Neural crest cell (in vitro differentiated cells): ENCODE measurements at regions not wholly inside any gene's neighbourhood (a gene's known extent, or its start where the extent isn't known, plus 50 kb on each side); places are given as distances from the start of the nearest gene placed in this dataset.

Experiments
- DNase-seq: peaks from one replicate; pipeline ENCODE4 v3.0.0; 2021; ENCODE audit warnings: low read depth, mixed read lengths, low spot score
- H3K27ac Mint-ChIP-seq: one replicate; pipeline ENCODE4 v1.8.0; 2021; ENCODE audit warnings: mild to moderate bottlenecking, mixed read lengths; ENCODE audit not compliant: unreplicated experiment
- H3K27me3 Mint-ChIP-seq: 2 replicates; pipeline ENCODE4 v1.8.0; 2021; ENCODE audit warnings: low read depth, mild to moderate bottlenecking, mixed read lengths
- H3K36me3 Mint-ChIP-seq: 2 replicates; pipeline ENCODE4 v1.8.0; 2021; ENCODE audit warnings: low read depth, mild to moderate bottlenecking, mixed read lengths
- H3K4me1 Mint-ChIP-seq: 2 replicates; pipeline ENCODE4 v1.8.0; 2021; ENCODE audit warnings: mixed read lengths
- H3K4me3 Mint-ChIP-seq: one replicate; pipeline ENCODE4 v1.8.0; 2021; ENCODE audit warnings: mild to moderate bottlenecking, mixed read lengths
- H3K9me3 Mint-ChIP-seq: 2 replicates; pipeline ENCODE4 v1.8.0; 2021; ENCODE audit warnings: mixed read lengths
- TF ChIP-seq, protein P1 (sequence below): fragments of 200-600 bp; sonication (generic); conservative IDR thresholded peaks from 2 replicates; pipeline ENCODE4 v1.5.0; 2021; ENCODE audit warnings: antibody characterized with exemption, mild to moderate bottlenecking

DNA sequence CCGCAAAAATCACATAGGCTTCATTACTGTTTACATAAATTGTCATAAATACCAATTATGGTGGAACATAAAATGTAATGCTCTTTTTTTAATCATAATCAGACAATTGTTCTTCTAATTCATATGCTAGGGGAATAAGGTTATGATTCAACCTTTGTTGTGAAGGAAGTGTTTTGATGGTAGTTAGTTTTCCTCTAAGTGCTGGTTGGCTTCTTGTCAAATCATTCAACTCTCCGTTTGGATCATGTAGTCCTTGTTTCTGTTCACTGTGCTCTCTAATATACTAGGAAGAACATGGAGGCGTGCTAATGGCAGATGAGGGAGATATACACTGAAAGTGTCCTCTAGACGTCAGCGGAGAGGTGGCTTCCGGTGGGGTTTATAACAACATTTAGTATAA lies 1938.0 kb upstream of the PIK3C3 start:
- Mint-ChIP-seq H3K36me3 (no peaks in the 10 kb centered on the region), H3K9me3 (peaks cover 6% of the 10 kb centered on the region), H3K27me3 (no peaks in the 10 kb centered on the region), H3K4me3 (no peak overlapping the region), H3K27ac (peak overlapping the region; percentile 3), H3K4me1 (peaks cover 69% of the 10 kb centered on the region)
- TF ChIP-seq, protein P1, sequence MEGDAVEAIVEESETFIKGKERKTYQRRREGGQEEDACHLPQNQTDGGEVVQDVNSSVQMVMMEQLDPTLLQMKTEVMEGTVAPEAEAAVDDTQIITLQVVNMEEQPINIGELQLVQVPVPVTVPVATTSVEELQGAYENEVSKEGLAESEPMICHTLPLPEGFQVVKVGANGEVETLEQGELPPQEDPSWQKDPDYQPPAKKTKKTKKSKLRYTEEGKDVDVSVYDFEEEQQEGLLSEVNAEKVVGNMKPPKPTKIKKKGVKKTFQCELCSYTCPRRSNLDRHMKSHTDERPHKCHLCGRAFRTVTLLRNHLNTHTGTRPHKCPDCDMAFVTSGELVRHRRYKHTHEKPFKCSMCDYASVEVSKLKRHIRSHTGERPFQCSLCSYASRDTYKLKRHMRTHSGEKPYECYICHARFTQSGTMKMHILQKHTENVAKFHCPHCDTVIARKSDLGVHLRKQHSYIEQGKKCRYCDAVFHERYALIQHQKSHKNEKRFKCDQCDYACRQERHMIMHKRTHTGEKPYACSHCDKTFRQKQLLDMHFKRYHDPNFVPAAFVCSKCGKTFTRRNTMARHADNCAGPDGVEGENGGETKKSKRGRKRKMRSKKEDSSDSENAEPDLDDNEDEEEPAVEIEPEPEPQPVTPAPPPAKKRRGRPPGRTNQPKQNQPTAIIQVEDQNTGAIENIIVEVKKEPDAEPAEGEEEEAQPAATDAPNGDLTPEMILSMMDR, result no peak
- DNase-seq, result no peak

DNA sequence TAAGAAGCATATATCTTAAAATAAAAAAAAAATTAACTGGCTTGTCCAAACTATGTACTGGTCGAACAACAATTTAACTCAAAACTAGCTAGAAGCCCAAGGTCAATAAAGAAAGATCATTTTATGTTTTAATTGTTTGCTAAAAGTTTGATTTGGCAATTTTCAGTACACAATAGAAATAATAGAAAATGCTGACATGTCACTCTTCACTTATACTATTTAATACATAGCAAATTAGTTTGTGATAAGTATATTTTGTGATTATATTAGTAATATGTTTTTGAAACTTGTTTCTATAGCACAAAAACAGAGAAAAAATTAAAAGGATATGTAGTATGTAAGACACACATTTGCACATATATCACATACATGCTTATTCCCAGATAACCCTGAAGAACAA lies 1938.6 kb upstream of the PIK3C3 start:
- Mint-ChIP-seq H3K36me3 (no peaks in the 10 kb centered on the region), H3K4me1 (peaks cover 71% of the 10 kb centered on the region), H3K9me3 (peaks cover 6% of the 10 kb centered on the region), H3K27me3 (no peaks in the 10 kb centered on the region), H3K27ac (no peak overlapping the region), H3K4me3 (no peak overlapping the region)
- TF ChIP-seq, protein P1, result no peak
- DNase-seq, result no peak

DNA sequence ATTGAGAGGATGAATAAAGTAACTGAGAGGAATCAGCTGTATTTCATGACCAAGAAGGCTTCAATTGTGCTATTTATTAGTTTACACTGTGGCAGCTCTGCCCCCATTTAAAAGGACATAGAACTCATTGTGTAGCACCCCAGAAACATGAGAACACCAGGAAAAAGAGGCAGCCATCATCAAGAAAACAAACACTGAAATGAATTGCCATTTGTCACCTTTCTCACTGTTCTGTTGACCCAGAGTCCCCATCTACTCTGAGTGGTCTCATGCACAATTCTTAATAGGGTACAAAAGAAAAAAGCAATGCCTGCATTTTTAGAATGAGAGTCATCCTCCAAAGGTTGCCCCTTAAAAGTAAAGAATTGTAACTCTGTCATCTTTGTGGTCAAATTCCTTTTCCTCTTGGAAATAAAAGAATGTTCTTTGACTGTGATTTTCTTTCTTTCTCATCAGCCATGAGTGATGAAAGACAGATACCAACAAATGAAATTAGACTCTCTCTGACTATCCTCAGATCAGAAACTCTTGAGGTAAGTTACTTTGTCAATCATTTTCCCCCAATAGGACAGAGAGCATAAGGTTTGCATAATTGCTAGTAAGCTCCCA lies 1941.9 kb upstream of the PIK3C3 start:
- peak overlapping the region; percentile 64 for H3K27ac Mint-ChIP-seq
- no peaks in the 10 kb centered on the region for H3K36me3 Mint-ChIP-seq
- H3K27me3 Mint-ChIP-seq, result no peaks in the 10 kb centered on the region
- TF ChIP-seq, protein P1, result no peak
- H3K4me1 Mint-ChIP-seq, result peaks cover 43% of the 10 kb centered on the region
- DNase-seq, result no peak
- H3K9me3 Mint-ChIP-seq, result peaks cover 19% of the 10 kb centered on the region
- peak overlapping the region; percentile 32 for H3K4me3 Mint-ChIP-seq

DNA sequence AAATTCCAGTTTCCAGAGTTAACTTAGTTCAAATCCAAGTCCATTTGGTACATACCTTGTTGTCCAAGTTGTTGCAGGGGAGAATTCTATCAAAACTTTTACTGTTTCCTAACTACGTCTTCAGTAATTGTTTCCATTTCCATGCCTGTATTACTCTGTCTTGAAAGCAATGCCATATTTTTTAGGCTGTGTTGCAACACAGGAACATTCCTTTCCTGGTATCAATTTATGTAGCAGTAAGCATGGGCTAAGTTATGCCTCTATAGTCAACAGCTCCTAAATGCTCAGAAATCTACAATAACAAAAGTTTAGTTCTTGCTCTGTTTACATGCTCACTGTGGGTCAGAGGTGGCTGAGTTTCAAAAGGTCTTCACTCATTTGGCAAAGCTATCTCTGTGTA lies 1943.8 kb upstream of the PIK3C3 start:
- Mint-ChIP-seq H3K9me3 (peaks cover 24% of the 10 kb centered on the region), H3K4me3 (no peak overlapping the region), H3K27ac (no peak overlapping the region), H3K36me3 (no peaks in the 10 kb centered on the region), H3K4me1 (peaks cover 35% of the 10 kb centered on the region), H3K27me3 (no peaks in the 10 kb centered on the region)
- TF ChIP-seq, protein P1, result no peak
- DNase-seq, result no peak

DNA sequence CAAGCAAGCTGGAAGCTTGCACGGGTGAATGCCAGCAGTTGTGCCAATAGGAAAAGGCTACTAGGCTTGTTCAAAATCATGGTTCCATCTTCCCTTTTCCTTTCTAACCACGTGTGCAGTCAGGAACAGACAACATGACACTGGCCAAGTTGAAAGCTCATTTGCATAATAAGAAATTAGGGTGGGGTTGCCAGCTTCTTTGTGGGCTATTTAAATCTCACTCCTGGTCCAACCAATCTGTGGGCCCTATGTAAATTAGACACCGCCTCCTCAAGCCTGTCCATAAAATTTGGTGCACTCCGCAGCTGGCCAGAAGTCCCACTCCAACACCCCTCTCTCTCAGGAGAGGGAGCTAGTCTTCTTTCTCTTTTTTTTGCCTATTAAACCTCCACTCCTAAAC lies 1948.4 kb upstream of the PIK3C3 start:
- no peak overlapping the region for H3K27ac Mint-ChIP-seq
- no peaks in the 10 kb centered on the region for H3K27me3 Mint-ChIP-seq
- TF ChIP-seq, protein P1, result no peak
- peaks cover 18% of the 10 kb centered on the region for H3K9me3 Mint-ChIP-seq
- H3K4me3 Mint-ChIP-seq, result no peak overlapping the region
- no peak for DNase-seq
- H3K36me3 Mint-ChIP-seq, result no peaks in the 10 kb centered on the region
- peaks cover 13% of the 10 kb centered on the region for H3K4me1 Mint-ChIP-seq

DNA sequence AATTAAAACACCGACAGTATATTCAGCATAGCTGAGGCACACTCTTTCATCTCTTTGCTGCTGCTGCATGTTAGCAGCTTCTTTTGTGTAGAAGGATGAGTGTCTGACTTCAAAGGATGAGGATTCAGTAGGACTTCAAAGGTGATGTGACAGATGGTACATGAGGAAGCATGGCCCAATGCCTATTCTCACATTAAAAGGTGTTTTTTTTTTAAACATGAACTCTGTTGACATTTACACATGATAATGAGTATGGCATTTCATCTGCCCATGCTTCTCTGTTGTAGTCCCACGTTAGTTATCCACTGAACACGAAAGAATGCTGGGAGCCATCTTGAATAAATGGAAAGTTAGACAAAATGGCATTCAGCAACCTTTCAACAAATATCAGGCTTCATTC lies 1950.8 kb upstream of the PIK3C3 start:
- peaks cover 11% of the 10 kb centered on the region for H3K9me3 Mint-ChIP-seq
- no peaks in the 10 kb centered on the region for H3K36me3 Mint-ChIP-seq
- TF ChIP-seq, protein P1, result no peak
- H3K27ac Mint-ChIP-seq, result no peak overlapping the region
- H3K27me3 Mint-ChIP-seq, result no peaks in the 10 kb centered on the region
- DNase-seq, result no peak
- no peak overlapping the region for H3K4me3 Mint-ChIP-seq
- H3K4me1 Mint-ChIP-seq, result peaks cover 13% of the 10 kb centered on the region
